Choroid plexus epithelial cell (primary cell): ENCODE measurements at regions not wholly inside any gene's neighbourhood (a gene's known extent, or its start where the extent isn't known, plus 50 kb on each side); places are given as distances from the start of the nearest gene placed in this dataset.
A peak's percentile ranks its signal among the peaks of the same experiment; 100 is the strongest.

Experiments
- DNase-seq: peaks from one replicate; pipeline ENCODE4 v3.0.0-alpha.2; 2010; ENCODE audit warnings: low read depth
- H3K4me3 ChIP-seq: 2 replicates; pipeline ENCODE4 v1.5.1; 2011; ENCODE audit warnings: low read depth, mild to moderate bottlenecking, control low read depth, low read length, moderate library complexity
- CTCF ChIP-seq: conservative IDR thresholded peaks from 2 replicates; pipeline ENCODE4 v1.5.1; 2011; ENCODE audit warnings: low read depth, mild to moderate bottlenecking, control low read depth, inconsistent platforms, low read length, moderate library complexity

- TF ChIP-seq CTCF = no peak
- peak; percentile 96 for DNase-seq
Measured at GRCh38 chr4:128338634-128339355, 51.2 kb upstream of the PGRMC2 start.

GRCh38 chr4:128337863-128338262 is 50.2 kb upstream of the PGRMC2 start:
- H3K4me3 ChIP-seq = no peak overlapping the region
- no peak for DNase-seq
- TF ChIP-seq CTCF = no peak

More at GRCh38 chr4:128338634-128339355, 51.2 kb upstream of the PGRMC2 start:
- no peak overlapping the region for H3K4me3 ChIP-seq
